Testis (tissue), 2 donors: ENCODE measurements at regions not wholly inside any gene's neighbourhood (a gene's known extent, or its start where the extent isn't known, plus 50 kb on each side); places are given as distances from the start of the nearest gene placed in this dataset.

Experiments used
- POLR2A ChIP-seq: fragments of 450-650 bp; IDR thresholded peaks from one replicate; pipeline ENCODE4 v1.6.1; 2017; ENCODE audit warnings: antibody characterized with exemption, mild to moderate bottlenecking, moderate library complexity
- TF ChIP-seq, protein P1 (sequence below), 3 experiments: fragments of 450-650 bp in 2 of 3; fragments of 200-600 bp in 1 of 3; sonication (generic) in 1 of 3; IDR thresholded peaks; one replicate each; pipeline ENCODE4 v1.5.1; 2016 to 2019; ENCODE audit warnings: antibody characterized with exemption in 3 of 3, mild to moderate bottlenecking in 2 of 3, moderate library complexity in 1 of 3

DNA sequence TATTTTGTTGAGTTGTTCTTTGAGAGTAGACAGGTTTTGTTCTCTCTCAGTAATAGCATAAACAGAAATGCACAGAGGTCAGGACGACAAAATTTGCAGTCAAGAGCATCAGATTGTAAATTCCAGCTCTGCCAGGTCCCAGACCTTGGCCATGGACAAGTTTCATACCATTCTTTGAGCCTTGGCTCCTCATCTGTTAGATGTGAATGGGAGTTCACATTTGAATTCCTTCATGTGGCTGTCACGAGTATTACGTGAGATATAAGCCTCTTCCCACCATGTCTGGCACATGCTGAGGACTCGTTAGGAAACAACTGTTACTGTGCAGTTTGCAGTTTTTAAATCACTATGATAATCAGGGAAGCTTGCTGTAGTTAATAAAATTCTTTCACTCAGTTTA lies 93.2 kb upstream of the KCTD3 start:
- TF ChIP-seq, protein P1, sequence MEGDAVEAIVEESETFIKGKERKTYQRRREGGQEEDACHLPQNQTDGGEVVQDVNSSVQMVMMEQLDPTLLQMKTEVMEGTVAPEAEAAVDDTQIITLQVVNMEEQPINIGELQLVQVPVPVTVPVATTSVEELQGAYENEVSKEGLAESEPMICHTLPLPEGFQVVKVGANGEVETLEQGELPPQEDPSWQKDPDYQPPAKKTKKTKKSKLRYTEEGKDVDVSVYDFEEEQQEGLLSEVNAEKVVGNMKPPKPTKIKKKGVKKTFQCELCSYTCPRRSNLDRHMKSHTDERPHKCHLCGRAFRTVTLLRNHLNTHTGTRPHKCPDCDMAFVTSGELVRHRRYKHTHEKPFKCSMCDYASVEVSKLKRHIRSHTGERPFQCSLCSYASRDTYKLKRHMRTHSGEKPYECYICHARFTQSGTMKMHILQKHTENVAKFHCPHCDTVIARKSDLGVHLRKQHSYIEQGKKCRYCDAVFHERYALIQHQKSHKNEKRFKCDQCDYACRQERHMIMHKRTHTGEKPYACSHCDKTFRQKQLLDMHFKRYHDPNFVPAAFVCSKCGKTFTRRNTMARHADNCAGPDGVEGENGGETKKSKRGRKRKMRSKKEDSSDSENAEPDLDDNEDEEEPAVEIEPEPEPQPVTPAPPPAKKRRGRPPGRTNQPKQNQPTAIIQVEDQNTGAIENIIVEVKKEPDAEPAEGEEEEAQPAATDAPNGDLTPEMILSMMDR (IDR thresholded peaks at IDR 0.05), result no peak
- TF ChIP-seq POLR2A, result no peak
